SU-DHL-6 (cell line): ENCODE measurements at regions not wholly inside any gene's neighbourhood (a gene's known extent, or its start where the extent isn't known, plus 50 kb on each side); places are given as distances from the start of the nearest gene placed in this dataset.

Source experiments
- H2AFZ ChIP-seq: fragments of 200-600 bp; sonication (generic); 2 replicates; pipeline ENCODE4 v1.6.1; 2014; ENCODE audit warnings: low read depth, mild to moderate bottlenecking, moderate library complexity, mixed read lengths, antibody characterized with exemption, low read length; ENCODE audit not compliant: severe bottlenecking
- H3F3A ChIP-seq: fragments of 200-600 bp; shearing (Covaris generic); 2 replicates; pipeline ENCODE4 v1.6.0; 2016; ENCODE audit warnings: antibody characterized with exemption, mild to moderate bottlenecking; ENCODE audit not compliant: insufficient read depth
- H3K27ac ChIP-seq: fragments of 200-600 bp; sonication (generic); 2 replicates; pipeline ENCODE4 v1.5.1; 2016; ENCODE audit warnings: low read depth, mild to moderate bottlenecking, low read length, moderate library complexity, mixed read lengths
- H3K27me3 ChIP-seq: fragments of 200-600 bp; sonication (generic), shearing (Covaris generic); 2 replicates; pipeline ENCODE4 v1.6.0; 2014; ENCODE audit warnings: mild to moderate bottlenecking, low read length
- H3K36me3 ChIP-seq: fragments of 200-600 bp; sonication (generic); 2 replicates; pipeline ENCODE4 v1.6.1; 2014; ENCODE audit warnings: mild to moderate bottlenecking, low read length, mixed read lengths
- H3K4me2 ChIP-seq: fragments of 300-600, 200-600 bp; shearing (Covaris generic), sonication (generic); 2 replicates; pipeline ENCODE4 v1.6.0; 2014; ENCODE audit warnings: low read length, low read depth, mild to moderate bottlenecking; ENCODE audit not compliant: poor library complexity, severe bottlenecking
- H3K4me3 ChIP-seq: fragments of 200-600 bp; sonication (generic); 2 replicates; pipeline ENCODE4 v1.5.1; 2014; ENCODE audit warnings: antibody characterized with exemption, low read length, mild to moderate bottlenecking, mixed read lengths; ENCODE audit not compliant: insufficient read depth, poor library complexity, severe bottlenecking
- H3K79me2 ChIP-seq: fragments of 200-600 bp; sonication (generic); 2 replicates; pipeline ENCODE4 v1.6.1; 2014; ENCODE audit warnings: mild to moderate bottlenecking, low read length, moderate library complexity; ENCODE audit not compliant: insufficient read depth
- H3K9ac ChIP-seq: fragments of 200-600 bp; sonication (generic); 2 replicates; pipeline ENCODE4 v1.7.0; 2014; ENCODE audit warnings: mild to moderate bottlenecking, low read length
- H3K9me2 ChIP-seq: fragments of 200-600 bp; sonication (generic); replicated peaks from 2 replicates; pipeline ENCODE4 v1.6.1; 2014; ENCODE audit warnings: low read length; ENCODE audit not compliant: insufficient read depth
- H3K9me3 ChIP-seq: fragments of 200-600 bp; sonication (generic); 2 replicates; pipeline ENCODE4 v1.6.1; 2014; ENCODE audit warnings: low read length, mixed read lengths; ENCODE audit not compliant: insufficient read depth
- H4K20me1 ChIP-seq: fragments of 200-600 bp; sonication (generic); 2 replicates; pipeline ENCODE4 v1.6.1; 2014; ENCODE audit warnings: low read depth, mild to moderate bottlenecking, antibody characterized with exemption, low read length, moderate library complexity, mixed read lengths
- CTCF ChIP-seq: fragments of 200-600 bp; sonication (generic); IDR thresholded peaks from one replicate; pipeline ENCODE4 v1.5.1; 2017; ENCODE audit warnings: antibody characterized with exemption, mild to moderate bottlenecking, low read length, moderate library complexity; ENCODE audit not compliant: insufficient read depth, poor library complexity, severe bottlenecking
- EZH2phosphoT487 ChIP-seq: fragments of 200-600 bp; sonication (generic), shearing (Covaris generic); conservative IDR thresholded peaks from 2 replicates; pipeline ENCODE4 v1.6.1; 2018; ENCODE audit warnings: mild to moderate bottlenecking, antibody characterized with exemption, low read length, moderate library complexity, mixed read lengths

- no peaks in the 10 kb centered on the region for H4K20me1 ChIP-seq
- no peak overlapping the region for H3K4me2 ChIP-seq
These were observed 1141.4 kb downstream of the TBL1XR1 start for GRCh38 chr3:176055836-176056235.

GRCh38 chr3:176051766-176052165 lies 1145.5 kb downstream of the TBL1XR1 start:
- Histone ChIP-seq H2AFZ (no peak overlapping the region), H3K4me3 (no peak overlapping the region), H3K9ac (no peak overlapping the region), H3K4me2 (no peak overlapping the region), H3F3A (no peaks in the 10 kb centered on the region), H3K36me3 (no peaks in the 10 kb centered on the region), H3K9me2 (no peaks in the 10 kb centered on the region), H3K79me2 (no peaks in the 10 kb centered on the region), H3K27ac (no peak overlapping the region), H3K9me3 (no peaks in the 10 kb centered on the region), H3K27me3 (no peaks in the 10 kb centered on the region), H4K20me1 (no peaks in the 10 kb centered on the region)
- no peak for TF ChIP-seq CTCF

More at GRCh38 chr3:176055836-176056235, 1141.4 kb downstream of the TBL1XR1 start:
- no peaks in the 10 kb centered on the region for H3K9me3 ChIP-seq
- H3K4me3 ChIP-seq, result no peak overlapping the region
- no peaks in the 10 kb centered on the region for H3F3A ChIP-seq
- H3K27ac ChIP-seq, result no peak overlapping the region
- no peaks in the 10 kb centered on the region; the same call in 1 of the 2 replicates for H3K9me2 ChIP-seq
- no peak overlapping the region for H3K9ac ChIP-seq
- no peak for TF ChIP-seq CTCF
- no peak for TF ChIP-seq EZH2phosphoT487
- no peaks in the 10 kb centered on the region for H3K27me3 ChIP-seq
- H3K36me3 ChIP-seq, result no peaks in the 10 kb centered on the region
- H2AFZ ChIP-seq, result no peak overlapping the region
- H3K79me2 ChIP-seq, result no peaks in the 10 kb centered on the region

- no peaks in the 10 kb centered on the region for H3F3A ChIP-seq
- H3K9ac ChIP-seq, result no peak overlapping the region
- no peak overlapping the region for H3K4me2 ChIP-seq
- H3K27me3 ChIP-seq, result no peaks in the 10 kb centered on the region
- H3K9me2 ChIP-seq, result no peaks in the 10 kb centered on the region
- no peak overlapping the region for H2AFZ ChIP-seq
- H3K9me3 ChIP-seq, result no peaks in the 10 kb centered on the region
- no peak overlapping the region for H3K27ac ChIP-seq
- H3K36me3 ChIP-seq, result no peaks in the 10 kb centered on the region
- no peak overlapping the region for H3K4me3 ChIP-seq
- no peaks in the 10 kb centered on the region for H4K20me1 ChIP-seq
- no peaks in the 10 kb centered on the region for H3K79me2 ChIP-seq
- no peak for TF ChIP-seq CTCF
These were observed 1150.6 kb downstream of the TBL1XR1 start for GRCh38 chr3:176046703-176047102.

GRCh38 chr3:176041812-176042211 lies 1155.5 kb downstream of the TBL1XR1 start:
- H3K79me2 ChIP-seq, result no peaks in the 10 kb centered on the region
- H4K20me1 ChIP-seq, result no peaks in the 10 kb centered on the region
- no peaks in the 10 kb centered on the region for H3F3A ChIP-seq
- H3K4me3 ChIP-seq, result no peak overlapping the region
- H3K9me3 ChIP-seq, result no peaks in the 10 kb centered on the region
- no peak overlapping the region for H2AFZ ChIP-seq
- no peak overlapping the region for H3K27ac ChIP-seq
- H3K4me2 ChIP-seq, result no peak overlapping the region
- no peak for TF ChIP-seq EZH2phosphoT487
- no peaks in the 10 kb centered on the region for H3K27me3 ChIP-seq
- H3K36me3 ChIP-seq, result no peaks in the 10 kb centered on the region
- H3K9ac ChIP-seq, result no peak overlapping the region
- H3K9me2 ChIP-seq, result no peaks in the 10 kb centered on the region
